ENCODE measurements at regions not wholly inside any gene's neighbourhood (a gene's known extent, or its start where the extent isn't known, plus 50 kb on each side); places are given as distances from the start of the nearest gene placed in this dataset.
A peak's percentile ranks its signal among the peaks of the same experiment; 100 is the strongest.

GRCh38 chr17:77445760-77446532 lies 305.2 kb downstream of the SEC14L1 start (continued):
- TF ChIP-seq ZNF518B (CRISPR knock-in tag; IDR thresholded peaks at IDR 0.05) (no peak), GABPA (tag; conservative IDR thresholded peaks at IDR 0.05; ENCODE audit: low read depth) (peak; percentile 52), ZBTB34 (CRISPR knock-in tag; IDR thresholded peaks at IDR 0.05) (no peak), ZNF239 (CRISPR knock-in tag; IDR thresholded peaks at IDR 0.05) (no peak), MCM3 (IDR thresholded peaks at IDR 0.05) (no peak), POLR2B (IDR thresholded peaks at IDR 0.05; ENCODE audit: low read depth, partially characterized antibody) (no peak), ZNF324 (CRISPR knock-in tag; IDR thresholded peaks at IDR 0.05) (no peak), HNRNPH1 (optimal IDR thresholded peaks at IDR 0.05; ENCODE audit: low read depth, low read length) (no peak), USF1 (CRISPR knock-in tag; IDR thresholded peaks at IDR 0.05) (no peak), ZBTB1 (CRISPR knock-in tag; IDR thresholded peaks at IDR 0.05; ENCODE audit: borderline replicate concordance, low read depth) (no peak), TEAD4 (IDR thresholded peaks at IDR 0.05; ENCODE audit: low read length) (no peak), TEAD4 (CRISPR knock-in tag; IDR thresholded peaks at IDR 0.05; ENCODE audit: borderline replicate concordance) (no peak), CHD4 (IDR thresholded peaks at IDR 0.05; ENCODE audit: insufficient read depth, insufficient replicate concordance, low read depth, low read length, poor library complexity, severe bottlenecking) (no peak), FOXP4 (CRISPR knock-in tag; IDR thresholded peaks at IDR 0.05; ENCODE audit: borderline replicate concordance) (no peak), SMARCA5 (IDR thresholded peaks at IDR 0.05) (peak; percentile 88; the same call in 1 of the 2 replicates), ZNF445 (CRISPR knock-in tag; IDR thresholded peaks at IDR 0.05; ENCODE audit: low read depth) (no peak), MBD1 (CRISPR knock-in tag; IDR thresholded peaks at IDR 0.05) (no peak), PHB (CRISPR knock-in tag; IDR thresholded peaks at IDR 0.05) (no peak)
